ENCODE measurements at regions not wholly inside any gene's neighbourhood (a gene's known extent, or its start where the extent isn't known, plus 50 kb on each side); places are given as distances from the start of the nearest gene placed in this dataset.

DNA sequence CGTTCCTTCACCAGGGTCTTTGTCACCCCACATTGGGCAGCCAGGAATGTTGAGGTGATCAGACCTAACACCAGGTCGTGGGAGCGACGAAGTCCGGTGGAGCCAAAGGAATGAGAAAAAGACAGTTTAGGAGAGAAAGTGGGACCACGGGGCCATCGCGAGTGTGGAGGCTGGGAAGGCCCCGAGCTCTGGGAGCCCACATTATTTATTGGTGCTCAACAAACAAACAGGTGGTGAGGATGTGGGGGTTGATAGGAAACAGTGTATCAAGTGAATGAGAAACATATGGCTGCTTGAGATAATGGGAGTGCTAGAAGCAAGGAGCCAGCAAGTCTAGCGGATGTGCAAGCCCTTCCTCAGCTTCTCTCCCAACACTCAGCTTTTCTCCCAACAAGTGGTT lies 287.1 kb upstream of the SGK1 start:
- Histone ChIP-seq H3K27me3 (replicated peaks; ENCODE audit: control insufficient read depth, insufficient read depth, low read length) (no peaks in the 10 kb centered on the region), H3K9me3 (peaks cover 7% of the 10 kb centered on the region; the same call in 1 of the 2 replicates), H3K4me1 (no peaks in the 10 kb centered on the region), H3K36me3 (ENCODE audit: control insufficient read depth, insufficient read depth, low read length) (no peaks in the 10 kb centered on the region), H3K4me3 (ENCODE audit: low read depth, low read length) (no peak overlapping the region)
- no peak for TF ChIP-seq CTCF (IDR thresholded peaks at IDR 0.05; ENCODE audit: insufficient read depth in 1 of 2, low read depth in 1 of 2, low read length in 1 of 2, severe bottlenecking in 1 of 2, unreplicated experiment in 1 of 2)
- H3K27me3 Mint-ChIP-seq (ENCODE audit: insufficient read depth, unreplicated experiment), result no peaks in the 10 kb centered on the region
- ChIA-PET POLR2A (no interaction called here), CTCF (no interaction called here)
- H3K36me3 Mint-ChIP-seq (ENCODE audit: insufficient read depth, unreplicated experiment), result no peaks in the 10 kb centered on the region
- DNase-seq, result no peak
- BruUV-seq (replicated peaks), result no TSS peak
- no peak overlapping the region for H3K27ac Mint-ChIP-seq (ENCODE audit: unreplicated experiment)
- intact Hi-C loops (cut with micrococcal nuclease; ENCODE audit: unreplicated experiment), result no loop called here
- H3K4me1 Mint-ChIP-seq (ENCODE audit: low read depth, unreplicated experiment), result no peaks in the 10 kb centered on the region
- no peak overlapping the region for H3K4me3 Mint-ChIP-seq (ENCODE audit: unreplicated experiment)
- peaks cover 29% of the 10 kb centered on the region for H3K9me3 Mint-ChIP-seq (ENCODE audit: unreplicated experiment)

DNA sequence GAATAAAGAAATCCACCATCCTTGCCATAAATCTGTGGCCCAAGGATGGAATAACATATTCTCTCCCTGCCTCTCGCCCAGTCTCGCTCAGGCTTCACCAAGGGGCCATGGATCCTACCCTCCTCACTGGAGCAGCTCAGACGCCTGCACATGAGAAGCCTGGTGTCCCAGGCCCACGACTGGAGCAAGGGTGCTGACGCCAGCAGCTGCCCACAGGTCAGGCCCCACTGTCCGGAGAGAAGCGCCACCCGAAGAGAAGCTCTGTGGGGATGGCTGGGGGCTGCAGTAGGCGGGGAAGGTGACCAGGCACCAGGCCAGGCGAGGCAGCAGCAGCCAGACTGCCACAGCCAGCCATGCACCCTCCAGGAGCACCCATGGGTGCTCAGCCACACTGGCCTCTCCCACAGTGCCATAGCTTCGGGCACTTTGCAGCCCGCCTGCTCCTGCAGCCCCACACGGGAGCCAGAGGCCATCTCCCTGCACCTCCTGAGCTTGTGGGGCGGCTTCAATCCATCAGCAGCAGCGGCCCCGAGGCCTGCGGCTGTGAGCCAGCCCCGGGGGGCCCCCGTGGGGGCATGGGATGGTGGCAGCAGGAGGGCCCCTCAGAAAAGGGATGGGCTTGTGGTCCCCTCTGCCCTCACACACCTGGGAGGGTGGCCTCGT lies 286.2 kb upstream of the SGK1 start:
- TF ChIP-seq CTCF (IDR thresholded peaks at IDR 0.05; ENCODE audit: insufficient read depth in 1 of 2, low read depth in 1 of 2, low read length in 1 of 2, severe bottlenecking in 1 of 2, unreplicated experiment in 1 of 2), result no peak
- no peaks in the 10 kb centered on the region for H3K36me3 ChIP-seq (ENCODE audit: control insufficient read depth, insufficient read depth, low read length)
- no peaks in the 10 kb centered on the region for H3K4me1 ChIP-seq
- Mint-ChIP-seq H3K36me3 (ENCODE audit: insufficient read depth, unreplicated experiment) (no peaks in the 10 kb centered on the region), H3K4me1 (ENCODE audit: low read depth, unreplicated experiment) (no peaks in the 10 kb centered on the region), H3K27ac (ENCODE audit: unreplicated experiment) (no peak overlapping the region), H3K4me3 (ENCODE audit: unreplicated experiment) (no peak overlapping the region), H3K9me3 (ENCODE audit: unreplicated experiment) (peaks cover 29% of the 10 kb centered on the region), H3K27me3 (ENCODE audit: insufficient read depth, unreplicated experiment) (no peaks in the 10 kb centered on the region)
- BruUV-seq (replicated peaks), result no TSS peak
- CTCF ChIA-PET, result no interaction called here
- H3K27me3 ChIP-seq (replicated peaks; ENCODE audit: control insufficient read depth, insufficient read depth, low read length), result no peaks in the 10 kb centered on the region
- H3K4me3 ChIP-seq (ENCODE audit: low read depth, low read length), result no peak overlapping the region
- POLR2A ChIA-PET, result no interaction called here
- intact Hi-C loops (cut with micrococcal nuclease; ENCODE audit: unreplicated experiment), result no loop called here
- H3K9me3 ChIP-seq, result peaks cover 7% of the 10 kb centered on the region; the same call in 1 of the 2 replicates
- DNase-seq, result no peak

GRCh38 chr6:134603561-134603960 lies 285.6 kb upstream of the SGK1 start:
- Histone ChIP-seq H3K4me3 (ENCODE audit: low read depth, low read length) (no peak overlapping the region), H3K4me1 (no peaks in the 10 kb centered on the region), H3K9me3 (peaks cover 7% of the 10 kb centered on the region; the same call in 1 of the 2 replicates), H3K36me3 (ENCODE audit: control insufficient read depth, insufficient read depth, low read length) (no peaks in the 10 kb centered on the region), H3K27me3 (replicated peaks; ENCODE audit: control insufficient read depth, insufficient read depth, low read length) (no peaks in the 10 kb centered on the region)
- no TSS peak for BruUV-seq (replicated peaks)
- H3K27ac Mint-ChIP-seq (ENCODE audit: unreplicated experiment), result no peak overlapping the region
- intact Hi-C loops (cut with micrococcal nuclease; ENCODE audit: unreplicated experiment), result no loop called here
- ChIA-PET POLR2A (no interaction called here), CTCF (no interaction called here)
- no peaks in the 10 kb centered on the region for H3K4me1 Mint-ChIP-seq (ENCODE audit: low read depth, unreplicated experiment)
- TF ChIP-seq CTCF (IDR thresholded peaks at IDR 0.05; ENCODE audit: insufficient read depth in 1 of 2, low read depth in 1 of 2, low read length in 1 of 2, severe bottlenecking in 1 of 2, unreplicated experiment in 1 of 2), result no peak
- H3K9me3 Mint-ChIP-seq (ENCODE audit: unreplicated experiment), result peaks cover 29% of the 10 kb centered on the region
- no peaks in the 10 kb centered on the region for H3K27me3 Mint-ChIP-seq (ENCODE audit: insufficient read depth, unreplicated experiment)
- H3K36me3 Mint-ChIP-seq (ENCODE audit: insufficient read depth, unreplicated experiment), result no peaks in the 10 kb centered on the region
- no peak for DNase-seq
- no peak overlapping the region for H3K4me3 Mint-ChIP-seq (ENCODE audit: unreplicated experiment)

All from Caco-2 (cell line).